MM.1S (cell line): ENCODE measurements at regions not wholly inside any gene's neighbourhood (a gene's known extent, or its start where the extent isn't known, plus 50 kb on each side); places are given as distances from the start of the nearest gene placed in this dataset.

ENCODE experiments used
- DNase-seq: peaks from one replicate; pipeline ENCODE4 v3.0.0-alpha.2; 2015
- H2AFZ ChIP-seq: fragments of 300-600 bp; sonication (generic); 2 replicates; pipeline ENCODE4 v1.6.0; 2016; ENCODE audit warnings: antibody characterized with exemption, low read length
- H3F3A ChIP-seq: fragments of 300-600 bp; sonication (generic); 2 replicates; pipeline ENCODE4 v1.6.1; 2016; ENCODE audit warnings: mild to moderate bottlenecking, antibody characterized with exemption, low read length, moderate library complexity, mixed read lengths; ENCODE audit not compliant: insufficient read depth
- H3K27ac ChIP-seq: fragments of 300-600 bp; sonication (generic); 2 replicates; pipeline ENCODE4 v1.5.1; 2016; ENCODE audit warnings: mild to moderate bottlenecking, low read length
- H3K27me3 ChIP-seq: fragments of 300-600 bp; sonication (generic); replicated peaks from 2 replicates; pipeline ENCODE4 v1.6.0; 2016; ENCODE audit warnings: low read length; ENCODE audit not compliant: insufficient read depth
- H3K36me3 ChIP-seq: fragments of 300-600 bp; sonication (generic); replicated peaks from 2 replicates; pipeline ENCODE4 v1.6.1; 2016; ENCODE audit warnings: mild to moderate bottlenecking, low read length, mixed read lengths; ENCODE audit not compliant: insufficient read depth
- H3K4me1 ChIP-seq: fragments of 300-600 bp; sonication (generic); 2 replicates; pipeline ENCODE4 v1.6.1; 2016; ENCODE audit warnings: low read length, mixed read lengths
- H3K4me2 ChIP-seq: fragments of 300-600 bp; sonication (generic); 2 replicates; pipeline ENCODE4 v1.6.0; 2016; ENCODE audit warnings: low read depth, low read length
- H3K4me3 ChIP-seq: fragments of 300-600 bp; sonication (generic); 2 replicates; pipeline ENCODE4 v1.5.1; 2016; ENCODE audit warnings: low read length, mixed read lengths
- H3K79me2 ChIP-seq: fragments of 300-600 bp; sonication (generic); 2 replicates; pipeline ENCODE4 v1.6.1; 2016; ENCODE audit warnings: mixed run types, low read length, mixed read lengths
- H3K9ac ChIP-seq: fragments of 300-600 bp; sonication (generic); 2 replicates; pipeline ENCODE4 v1.6.1; 2016; ENCODE audit warnings: low read length, mixed read lengths
- H3K9me2 ChIP-seq: fragments of 300-600 bp; sonication (generic); replicated peaks from 2 replicates; pipeline ENCODE4 v1.6.1; 2016; ENCODE audit warnings: mild to moderate bottlenecking, low read length, mixed read lengths; ENCODE audit not compliant: insufficient read depth
- H3K9me3 ChIP-seq: fragments of 300-600 bp; sonication (generic); replicated peaks from 2 replicates; pipeline ENCODE4 v1.6.1; 2016; ENCODE audit warnings: mild to moderate bottlenecking, low read length, mixed read lengths; ENCODE audit not compliant: insufficient read depth
- H4K20me1 ChIP-seq: fragments of 300-600 bp; sonication (generic); 2 replicates; pipeline ENCODE4 v1.6.1; 2016; ENCODE audit warnings: mild to moderate bottlenecking, low read length, moderate library complexity, mixed read lengths; ENCODE audit not compliant: insufficient read depth
- EZH2 ChIP-seq: fragments of 300-600 bp; sonication (generic); optimal IDR thresholded peaks from 2 replicates; pipeline ENCODE3; 2017; ENCODE audit warnings: low read depth, mild to moderate bottlenecking, antibody characterized with exemption, low read length, mixed read lengths
- EZH2phosphoT487 ChIP-seq: fragments of 300-600 bp; sonication (generic); IDR thresholded peaks from 2 replicates; pipeline ENCODE4 v1.6.1; 2018; ENCODE audit warnings: antibody characterized with exemption, low read length
- TF ChIP-seq, protein P1 (sequence below): fragments of 300-600 bp; sonication (generic); IDR thresholded peaks from 2 replicates; pipeline ENCODE4 v1.5.1; 2016; ENCODE audit warnings: antibody characterized with exemption, low read length, mixed read lengths

DNA sequence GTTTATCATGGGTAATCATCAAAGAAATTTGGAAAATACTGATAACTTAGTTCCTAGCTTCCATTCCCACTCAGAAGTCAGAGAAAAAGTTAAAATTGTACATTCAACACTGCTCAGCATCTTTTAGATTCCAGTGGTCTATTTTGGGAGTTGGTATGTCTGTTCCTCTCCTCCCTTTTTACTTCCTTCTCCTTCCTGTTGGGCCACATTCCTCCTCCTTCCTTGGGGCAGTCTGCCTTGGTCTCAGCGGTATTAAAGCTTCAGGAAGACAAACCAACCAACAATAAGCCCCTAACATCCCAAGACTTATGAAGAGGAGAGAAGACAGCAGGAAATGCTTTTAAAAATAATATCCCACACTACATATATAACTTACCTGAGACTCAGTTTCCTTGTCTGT lies 49.9 kb upstream of the SSBP2 start:
- Histone ChIP-seq H3K9ac (no peak overlapping the region), H4K20me1 (no peaks in the 10 kb centered on the region), H3K4me2 (no peak overlapping the region), H3K27me3 (no peaks in the 10 kb centered on the region), H3K9me3 (no peaks in the 10 kb centered on the region), H3K36me3 (no peaks in the 10 kb centered on the region), H3K4me3 (no peak overlapping the region), H3K9me2 (no peaks in the 10 kb centered on the region), H3K27ac (no peak overlapping the region), H3F3A (no peaks in the 10 kb centered on the region), H3K4me1 (peaks cover 12% of the 10 kb centered on the region), H3K79me2 (no peaks in the 10 kb centered on the region), H2AFZ (no peak overlapping the region)
- DNase-seq: no peak
- TF ChIP-seq, protein P1, sequence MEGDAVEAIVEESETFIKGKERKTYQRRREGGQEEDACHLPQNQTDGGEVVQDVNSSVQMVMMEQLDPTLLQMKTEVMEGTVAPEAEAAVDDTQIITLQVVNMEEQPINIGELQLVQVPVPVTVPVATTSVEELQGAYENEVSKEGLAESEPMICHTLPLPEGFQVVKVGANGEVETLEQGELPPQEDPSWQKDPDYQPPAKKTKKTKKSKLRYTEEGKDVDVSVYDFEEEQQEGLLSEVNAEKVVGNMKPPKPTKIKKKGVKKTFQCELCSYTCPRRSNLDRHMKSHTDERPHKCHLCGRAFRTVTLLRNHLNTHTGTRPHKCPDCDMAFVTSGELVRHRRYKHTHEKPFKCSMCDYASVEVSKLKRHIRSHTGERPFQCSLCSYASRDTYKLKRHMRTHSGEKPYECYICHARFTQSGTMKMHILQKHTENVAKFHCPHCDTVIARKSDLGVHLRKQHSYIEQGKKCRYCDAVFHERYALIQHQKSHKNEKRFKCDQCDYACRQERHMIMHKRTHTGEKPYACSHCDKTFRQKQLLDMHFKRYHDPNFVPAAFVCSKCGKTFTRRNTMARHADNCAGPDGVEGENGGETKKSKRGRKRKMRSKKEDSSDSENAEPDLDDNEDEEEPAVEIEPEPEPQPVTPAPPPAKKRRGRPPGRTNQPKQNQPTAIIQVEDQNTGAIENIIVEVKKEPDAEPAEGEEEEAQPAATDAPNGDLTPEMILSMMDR: no peak
- TF ChIP-seq EZH2phosphoT487: no peak
- no peak for TF ChIP-seq EZH2
